NCI-H526 treated with DMSO at 0.1 percent for 48 hours (cell line): ENCODE measurements at regions not wholly inside any gene's neighbourhood (a gene's known extent, or its start where the extent isn't known, plus 50 kb on each side); places are given as distances from the start of the nearest gene placed in this dataset.
"Not testable (repeated sequence)": the region's sequence is repeated elsewhere in the genome, so short reads cannot be mapped to it uniquely, and the experiment has no call there.

Experiments used
- DNase-seq: peaks from one replicate; lab custom pipeline; 2025; lab: John Stamatoyannopoulos, UW

GRCh38 chr18:43720041-43720440, 442.8 kb upstream of the SYT4 start:
- DNase-seq, result no peak

GRCh38 chr18:43735570-43735969, 458.3 kb upstream of the SYT4 start:
- no peak for DNase-seq

DNA sequence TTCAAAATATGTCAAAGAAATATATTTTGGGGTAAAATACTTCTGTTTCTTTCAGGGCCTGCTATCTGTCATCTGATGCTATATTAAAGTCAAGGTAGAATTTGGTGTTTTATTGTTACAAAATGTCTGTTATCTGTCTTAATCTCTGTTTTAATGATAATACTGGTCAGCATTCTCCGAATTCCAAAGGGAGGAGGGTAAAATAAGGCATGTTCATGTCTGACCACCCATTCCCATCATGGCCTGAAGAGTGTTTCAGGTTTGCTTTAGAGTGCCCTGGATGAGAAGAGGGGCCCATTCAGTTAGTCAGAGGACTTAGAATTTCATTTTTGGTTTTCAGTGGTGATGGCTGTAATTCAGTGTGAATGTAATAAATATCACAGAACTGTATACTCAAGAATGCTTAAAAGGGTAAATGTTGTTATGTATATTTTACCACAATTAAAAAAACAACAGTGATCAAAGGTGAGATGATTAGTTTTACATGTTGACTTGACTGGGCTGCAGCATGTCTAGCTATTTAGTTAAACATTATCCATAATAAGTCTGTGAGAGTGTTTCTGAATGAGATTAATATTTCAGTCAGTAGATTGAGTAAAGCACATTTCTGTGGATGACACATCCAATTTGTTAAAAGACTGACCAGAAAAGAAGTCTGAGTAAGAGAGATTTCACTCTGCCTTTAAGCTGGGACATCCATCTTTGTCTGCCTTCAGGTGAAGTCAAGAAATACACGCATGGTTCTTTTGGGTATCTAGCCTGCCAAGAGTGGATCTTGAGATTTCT, 467.9 kb upstream of the SYT4 start:
- no peak for DNase-seq

- DNase-seq, result no peak
Observed at GRCh38 chr18:43751203-43751602, 473.9 kb upstream of the SYT4 start.

- DNase-seq, result no peak
Observed at GRCh38 chr18:43751835-43752234, 474.5 kb upstream of the SYT4 start.

- no peak for DNase-seq
Observed at GRCh38 chr18:43757273-43757672, 480.0 kb upstream of the SYT4 start.

DNA sequence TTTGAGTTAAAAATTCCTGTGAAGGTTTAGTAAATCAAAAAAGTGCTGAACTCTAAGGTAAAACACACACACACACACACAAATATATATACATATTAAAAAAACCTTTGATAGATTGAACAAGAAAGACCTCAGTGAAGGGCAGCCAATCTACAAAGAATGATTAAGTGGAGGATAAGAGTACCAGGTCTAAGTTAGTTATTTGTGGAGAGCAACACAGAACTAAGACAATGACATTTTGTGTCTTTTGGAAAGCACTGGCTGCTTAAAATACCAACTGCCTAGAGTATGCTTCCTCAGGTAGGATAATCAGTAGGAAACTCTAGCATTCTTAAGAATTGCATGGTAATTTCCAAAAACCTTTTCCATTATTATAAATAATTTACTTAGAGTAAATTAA, 481.4 kb upstream of the SYT4 start:
- no peak for DNase-seq

DNA sequence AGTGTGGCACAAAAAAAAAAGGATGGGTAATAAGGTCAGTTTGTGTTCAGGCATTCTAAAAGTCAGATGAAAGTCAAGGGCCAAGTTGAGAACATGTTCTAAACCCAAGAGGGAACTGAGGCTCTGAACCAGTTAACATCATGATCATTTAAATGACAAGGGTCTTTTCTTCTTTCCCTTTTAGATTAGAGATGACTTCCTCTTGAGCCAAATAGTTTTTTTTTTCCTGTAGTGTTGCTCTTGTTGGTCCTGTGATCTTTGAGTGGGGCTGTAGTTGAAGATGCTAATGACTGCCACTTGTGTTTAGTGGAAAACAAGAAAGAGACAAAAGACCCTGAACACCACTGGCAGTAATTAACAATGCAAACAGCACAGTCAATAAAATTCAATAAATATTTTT, 482.7 kb upstream of the SYT4 start:
- no peak for DNase-seq

- DNase-seq, result no peak
Observed at GRCh38 chr18:43772907-43773306, 495.6 kb upstream of the SYT4 start.

GRCh38 chr18:43774497-43774896, 497.2 kb upstream of the SYT4 start:
- no peak for DNase-seq

GRCh38 chr18:43775591-43775990, 498.3 kb upstream of the SYT4 start:
- no peak for DNase-seq

DNA sequence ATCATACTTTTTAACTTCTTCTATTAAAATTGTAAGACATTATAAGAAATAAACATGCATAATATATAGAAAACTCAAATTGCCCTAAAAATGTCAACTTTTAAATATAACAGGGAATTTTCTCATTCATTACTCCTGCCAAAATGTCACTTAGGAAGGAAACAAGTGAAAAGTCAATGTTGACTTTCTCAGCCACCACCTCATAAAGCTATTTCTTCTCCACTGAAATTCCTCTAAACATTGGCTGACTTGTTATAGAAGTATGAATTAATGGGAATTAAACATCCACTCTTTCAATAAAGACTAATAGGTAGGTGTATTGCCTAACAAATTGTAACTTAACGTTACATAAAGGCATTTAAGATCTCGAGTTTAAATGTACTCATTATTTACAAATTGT, 499.7 kb upstream of the SYT4 start:
- no peak for DNase-seq

GRCh38 chr18:43777636-43778304, 500.5 kb upstream of the SYT4 start:
- DNase-seq, result no peak

DNA sequence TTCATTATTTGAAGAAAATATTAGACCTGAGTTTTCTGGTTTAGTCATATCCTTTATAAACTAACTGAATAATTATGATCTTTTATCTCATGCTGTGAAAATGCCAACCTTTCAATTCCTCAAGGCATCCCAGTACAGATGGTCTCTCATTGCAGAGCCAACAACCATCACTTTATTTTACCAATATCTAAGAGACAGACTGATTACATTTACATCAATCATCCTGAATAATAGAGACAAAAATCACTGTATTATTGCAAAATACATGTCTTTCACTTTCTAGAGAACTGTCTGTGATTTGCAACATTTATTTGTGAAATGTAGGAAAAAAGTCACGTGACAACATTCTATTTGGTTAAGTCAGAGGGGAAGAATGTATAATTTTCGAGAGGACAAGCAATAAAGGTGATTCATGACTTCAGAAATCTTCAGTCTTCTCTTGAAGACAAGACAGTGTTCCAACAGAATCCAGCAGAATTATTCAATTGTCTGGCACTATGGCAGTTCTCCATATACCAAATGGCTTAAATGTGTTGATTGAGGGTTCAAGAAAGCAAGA, 503.6 kb upstream of the SYT4 start:
- no peak for DNase-seq

- DNase-seq, result no peak
Observed at GRCh38 chr18:43785158-43785557, 507.9 kb upstream of the SYT4 start.

GRCh38 chr18:43786893-43787292, 509.6 kb upstream of the SYT4 start:
- no peak for DNase-seq

DNA sequence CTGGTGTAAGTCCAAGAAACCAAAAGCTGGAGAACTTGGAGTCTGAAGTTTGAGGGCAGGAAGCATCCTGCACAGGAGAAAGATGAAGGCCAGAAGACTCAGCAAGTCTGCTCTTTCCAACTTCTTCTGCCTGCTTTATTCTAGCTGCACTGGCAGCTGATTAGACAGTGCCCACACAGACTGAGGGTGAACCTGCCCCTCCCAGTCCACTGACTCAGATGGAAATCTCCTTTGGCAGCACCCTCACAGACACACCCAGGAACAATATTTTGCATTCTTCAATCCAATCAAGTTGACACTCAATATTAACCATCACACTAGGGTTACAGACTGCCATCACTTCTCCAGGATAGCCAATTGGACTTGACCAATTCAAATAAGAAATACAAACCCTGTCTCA, 510.4 kb upstream of the SYT4 start:
- DNase-seq, result not testable (repeated sequence)

- DNase-seq, result no peak
Observed at GRCh38 chr18:43789234-43790000, 512.1 kb upstream of the SYT4 start.

- no peak for DNase-seq
Observed at GRCh38 chr18:43793910-43794309, 516.6 kb upstream of the SYT4 start.

GRCh38 chr18:43794363-43794762, 517.1 kb upstream of the SYT4 start:
- DNase-seq, result no peak

GRCh38 chr18:43797347-43797746, 520.1 kb upstream of the SYT4 start:
- no peak for DNase-seq

- peak; percentile 39 for DNase-seq
Observed at GRCh38 chr18:43800584-43800983, 523.3 kb upstream of the SYT4 start.
